ENCODE measurements at regions not wholly inside any gene's neighbourhood (a gene's known extent, or its start where the extent isn't known, plus 50 kb on each side); places are given as distances from the start of the nearest gene placed in this dataset.

DNA sequence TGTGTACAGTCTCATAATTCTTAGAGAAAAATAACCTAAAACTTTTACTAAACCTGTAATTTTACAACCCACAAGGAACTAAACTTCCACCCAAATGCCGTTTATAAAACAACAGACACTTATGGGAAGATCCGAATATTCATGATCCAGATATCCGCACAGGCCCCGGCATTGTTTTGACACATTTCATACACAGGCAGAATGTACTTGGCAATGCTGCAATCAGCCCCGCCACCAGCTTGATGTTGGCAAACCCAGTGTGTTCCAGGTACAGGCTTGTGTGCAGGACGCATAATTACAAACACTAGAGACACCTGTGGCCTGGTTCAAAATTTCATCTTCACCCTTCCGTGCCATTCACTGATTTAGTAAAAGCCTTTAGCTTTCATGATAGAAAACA is 393.0 kb upstream of the SALL3 start:
- no peaks in the 10 kb centered on the region for H3K27me3 ChIP-seq
- 93 to 94% methylated on average over 7 of the region's 7 CpGs for WGBS, 2 donors
- H3K27ac ChIP-seq, result no peak overlapping the region
- TF ChIP-seq, protein P1, sequence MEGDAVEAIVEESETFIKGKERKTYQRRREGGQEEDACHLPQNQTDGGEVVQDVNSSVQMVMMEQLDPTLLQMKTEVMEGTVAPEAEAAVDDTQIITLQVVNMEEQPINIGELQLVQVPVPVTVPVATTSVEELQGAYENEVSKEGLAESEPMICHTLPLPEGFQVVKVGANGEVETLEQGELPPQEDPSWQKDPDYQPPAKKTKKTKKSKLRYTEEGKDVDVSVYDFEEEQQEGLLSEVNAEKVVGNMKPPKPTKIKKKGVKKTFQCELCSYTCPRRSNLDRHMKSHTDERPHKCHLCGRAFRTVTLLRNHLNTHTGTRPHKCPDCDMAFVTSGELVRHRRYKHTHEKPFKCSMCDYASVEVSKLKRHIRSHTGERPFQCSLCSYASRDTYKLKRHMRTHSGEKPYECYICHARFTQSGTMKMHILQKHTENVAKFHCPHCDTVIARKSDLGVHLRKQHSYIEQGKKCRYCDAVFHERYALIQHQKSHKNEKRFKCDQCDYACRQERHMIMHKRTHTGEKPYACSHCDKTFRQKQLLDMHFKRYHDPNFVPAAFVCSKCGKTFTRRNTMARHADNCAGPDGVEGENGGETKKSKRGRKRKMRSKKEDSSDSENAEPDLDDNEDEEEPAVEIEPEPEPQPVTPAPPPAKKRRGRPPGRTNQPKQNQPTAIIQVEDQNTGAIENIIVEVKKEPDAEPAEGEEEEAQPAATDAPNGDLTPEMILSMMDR (IDR thresholded peaks at IDR 0.05), result no peak
- no peak for TF ChIP-seq POLR2A (IDR thresholded peaks at IDR 0.05)
- no peaks in the 10 kb centered on the region for H3K9me3 ChIP-seq
- H3K4me1 ChIP-seq, result no peaks in the 10 kb centered on the region
- no peaks in the 10 kb centered on the region for H3K36me3 ChIP-seq (ENCODE audit: low read depth, missing control alignments)
- intact Hi-C loops (cut with DNase I; ENCODE audit: low total_unique reads), result no loop called here
- no peak overlapping the region for H3K4me3 ChIP-seq
- DNase-seq, result no peak

DNA sequence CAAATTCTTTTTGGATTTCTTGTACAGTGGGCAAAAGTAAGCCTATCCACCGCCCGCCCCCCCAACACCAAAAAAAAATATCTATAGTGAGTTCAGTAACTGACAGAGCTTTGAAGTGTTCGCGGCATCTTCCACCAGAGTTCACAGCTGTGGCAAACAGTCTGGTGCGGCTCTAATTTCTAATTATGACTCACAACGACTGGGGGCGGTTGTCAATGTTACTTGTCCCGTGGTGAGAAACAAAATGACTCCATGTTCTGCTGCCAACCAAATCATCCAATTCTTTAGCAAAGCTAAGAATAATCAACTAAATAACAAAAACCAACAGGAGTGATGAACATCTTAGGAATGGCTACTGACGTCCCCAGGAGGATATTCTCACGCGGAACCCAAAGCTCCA is 392.5 kb upstream of the SALL3 start:
- Histone ChIP-seq H3K27ac (no peak overlapping the region), H3K4me3 (no peak overlapping the region), H3K36me3 (ENCODE audit: low read depth, missing control alignments) (no peaks in the 10 kb centered on the region), H3K27me3 (no peaks in the 10 kb centered on the region), H3K4me1 (no peaks in the 10 kb centered on the region), H3K9me3 (no peaks in the 10 kb centered on the region)
- TF ChIP-seq, protein P1 (IDR thresholded peaks at IDR 0.05), result no peak
- TF ChIP-seq POLR2A (IDR thresholded peaks at IDR 0.05), result no peak
- no peak for DNase-seq
- 69 to 79% methylated on average over 11 of the region's 11 CpGs for WGBS, 2 donors
- intact Hi-C loops (cut with DNase I; ENCODE audit: low total_unique reads), result no loop called here

DNA sequence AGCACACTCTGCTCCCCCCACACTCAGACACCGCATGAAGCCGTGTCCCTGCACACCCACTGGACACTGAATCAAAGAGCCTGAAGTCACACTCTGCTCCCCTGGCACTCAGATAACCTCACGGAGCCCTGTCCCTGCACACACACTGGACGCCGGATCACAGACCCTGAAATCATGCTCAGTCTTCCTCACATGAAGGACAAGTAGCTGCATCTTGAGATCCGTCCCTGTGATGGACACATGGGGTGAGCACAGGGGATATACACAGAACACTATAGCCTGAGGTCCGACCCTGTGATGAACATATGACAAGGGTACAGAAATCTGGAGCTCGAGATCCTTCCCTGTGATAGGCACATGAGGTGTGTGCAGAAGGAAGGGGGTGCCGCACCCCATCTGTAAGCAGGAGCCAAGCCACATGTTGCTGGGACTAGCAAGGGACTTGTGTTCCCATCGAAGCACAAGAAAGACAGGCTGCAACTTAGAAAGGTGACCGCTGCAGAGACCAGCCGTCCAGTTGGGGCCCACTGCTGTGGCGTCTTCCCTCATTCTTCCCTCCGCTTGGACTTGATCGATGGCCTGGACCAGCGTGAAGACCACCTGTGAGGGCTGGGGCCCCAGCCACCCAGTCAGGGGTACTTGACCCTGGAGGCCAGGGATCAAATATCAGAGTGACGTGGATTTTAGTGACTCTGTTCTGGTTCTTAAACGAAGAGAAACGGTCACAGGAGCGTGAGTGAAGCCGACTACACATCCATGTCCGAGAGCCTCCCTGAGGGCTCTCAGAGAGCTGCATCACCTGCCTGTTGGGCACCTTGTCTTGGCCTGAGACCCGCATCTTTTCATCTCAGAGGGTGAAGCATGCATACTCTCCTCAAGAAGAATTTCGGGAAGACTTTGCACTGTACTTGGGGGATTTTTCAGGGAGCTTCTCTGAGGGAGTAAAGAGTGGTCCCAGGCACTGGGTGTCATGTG is 391.7 kb upstream of the SALL3 start:
- H3K4me1 ChIP-seq, result no peaks in the 10 kb centered on the region
- intact Hi-C loops (cut with DNase I; ENCODE audit: low total_unique reads), result no loop called here
- 71 to 87% methylated on average over 17 to 24 of the region's 24 CpGs for WGBS, 2 donors
- DNase-seq, result no peak
- H3K27me3 ChIP-seq, result no peaks in the 10 kb centered on the region
- H3K4me3 ChIP-seq, result no peak overlapping the region
- H3K36me3 ChIP-seq (ENCODE audit: low read depth, missing control alignments), result no peaks in the 10 kb centered on the region
- no peaks in the 10 kb centered on the region for H3K9me3 ChIP-seq
- no peak overlapping the region for H3K27ac ChIP-seq
- TF ChIP-seq, protein P1 (IDR thresholded peaks at IDR 0.05), result no peak
- TF ChIP-seq POLR2A (IDR thresholded peaks at IDR 0.05), result no peak

DNA sequence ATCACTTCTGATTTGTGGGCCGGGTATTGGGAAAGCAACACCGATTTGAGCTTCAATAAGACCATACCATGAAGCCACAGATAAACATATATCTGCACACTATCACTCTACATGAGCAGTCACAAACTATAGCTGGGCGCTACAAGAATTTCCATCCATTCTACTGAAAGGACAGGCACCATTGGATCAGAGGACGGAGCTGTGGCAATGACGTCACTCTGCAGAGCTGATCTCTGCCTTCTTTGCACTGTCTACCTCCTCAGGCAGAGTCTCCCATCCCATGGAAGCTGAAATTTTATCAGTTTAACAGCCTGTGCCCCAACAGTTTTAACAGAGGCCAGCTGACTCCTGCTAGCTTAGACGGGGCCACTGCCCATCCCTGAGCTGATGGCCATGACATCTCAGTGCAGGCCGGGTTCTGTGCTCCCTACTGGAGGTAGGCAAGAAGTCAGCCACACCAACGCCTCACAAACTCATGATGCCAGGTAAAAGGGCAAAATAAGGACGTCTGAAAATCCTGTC is 389.6 kb upstream of the SALL3 start:
- no peak for DNase-seq
- Histone ChIP-seq H3K27me3 (no peaks in the 10 kb centered on the region), H3K9me3 (no peaks in the 10 kb centered on the region), H3K4me3 (no peak overlapping the region), H3K36me3 (ENCODE audit: low read depth, missing control alignments) (no peaks in the 10 kb centered on the region), H3K27ac (no peak overlapping the region), H3K4me1 (no peaks in the 10 kb centered on the region)
- intact Hi-C loops (cut with DNase I; ENCODE audit: low total_unique reads), result no loop called here
- no peak for TF ChIP-seq POLR2A (IDR thresholded peaks at IDR 0.05)
- TF ChIP-seq, protein P1 (IDR thresholded peaks at IDR 0.05), result no peak
- 85 to 87% methylated on average over 9 of the region's 9 CpGs for WGBS, 2 donors
